ENCODE measurements at regions not wholly inside any gene's neighbourhood (a gene's known extent, or its start where the extent isn't known, plus 50 kb on each side); places are given as distances from the start of the nearest gene placed in this dataset.
"Not testable (repeated sequence)": the region's sequence is repeated elsewhere in the genome, so short reads cannot be mapped to it uniquely, and the experiment has no call there.

DNA sequence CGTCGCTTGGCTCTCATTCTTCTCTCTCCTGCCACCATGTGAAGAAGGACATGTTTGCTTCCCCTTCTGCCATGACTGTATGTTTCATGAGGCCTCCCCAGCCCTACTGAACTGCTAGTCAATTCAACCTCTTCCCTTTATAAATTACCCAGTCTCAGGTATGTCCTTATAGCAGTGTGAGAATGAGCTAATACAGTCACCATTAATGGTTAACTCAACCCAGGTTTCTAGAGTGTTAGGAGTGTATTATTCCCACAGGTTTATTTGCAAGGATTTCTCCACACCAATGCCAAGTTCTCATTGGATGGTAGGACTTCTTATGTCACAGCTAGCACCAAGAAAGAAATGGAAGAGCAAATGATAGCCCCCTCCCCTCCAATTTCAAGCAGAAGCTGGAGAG is 71.9 kb downstream of the DYNAP start:
- DNase-seq, result no peak

DNA sequence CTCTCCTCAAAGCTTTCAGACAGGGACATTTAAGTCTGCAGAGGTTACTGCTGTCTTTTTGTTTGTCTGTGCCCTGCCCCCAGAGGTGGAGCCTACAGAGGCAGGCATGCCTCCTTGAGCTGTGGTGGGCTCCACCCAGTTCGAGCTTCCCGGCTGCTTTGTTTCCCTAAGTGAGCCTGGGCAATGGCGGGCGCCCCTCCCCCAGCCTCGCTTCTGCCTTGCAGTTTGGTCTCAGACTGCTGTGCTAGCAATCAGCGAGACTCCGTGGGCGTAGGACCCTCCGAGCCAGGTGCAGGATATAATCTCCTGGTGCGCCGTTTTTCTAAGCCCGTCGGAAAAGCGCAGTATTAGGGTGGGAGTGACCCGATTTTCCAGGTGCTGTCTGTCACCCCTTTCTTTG is 78.7 kb downstream of the DYNAP start:
- DNase-seq, result not testable (repeated sequence)

DNA sequence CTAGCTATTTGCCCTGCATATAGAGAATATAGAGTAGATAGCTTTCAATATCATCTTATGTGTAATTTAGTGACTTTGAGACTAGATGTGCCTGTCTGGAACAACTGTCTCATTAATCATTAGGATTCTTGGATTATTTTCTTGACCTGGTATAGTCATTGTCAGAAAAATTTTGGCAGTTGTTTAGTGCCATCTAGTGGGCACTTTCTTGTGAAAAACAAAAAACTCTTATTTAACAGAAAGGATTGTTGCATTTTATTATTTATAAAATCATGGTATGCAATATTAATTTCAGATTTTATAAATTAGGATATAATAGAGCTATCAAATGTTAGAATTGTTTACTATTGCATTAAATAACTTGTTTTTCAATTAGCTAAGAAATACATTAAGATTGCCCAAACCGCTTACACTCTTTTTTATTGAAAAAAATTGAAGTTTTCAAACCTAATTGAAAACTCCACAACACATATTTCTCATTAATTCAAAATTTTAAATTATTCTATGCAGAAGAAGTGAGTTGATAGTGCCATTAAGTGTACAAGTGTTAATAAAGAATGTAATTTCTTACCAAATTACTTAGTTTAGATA is 80.3 kb downstream of the DYNAP start:
- DNase-seq, result peak; percentile 23

DNA sequence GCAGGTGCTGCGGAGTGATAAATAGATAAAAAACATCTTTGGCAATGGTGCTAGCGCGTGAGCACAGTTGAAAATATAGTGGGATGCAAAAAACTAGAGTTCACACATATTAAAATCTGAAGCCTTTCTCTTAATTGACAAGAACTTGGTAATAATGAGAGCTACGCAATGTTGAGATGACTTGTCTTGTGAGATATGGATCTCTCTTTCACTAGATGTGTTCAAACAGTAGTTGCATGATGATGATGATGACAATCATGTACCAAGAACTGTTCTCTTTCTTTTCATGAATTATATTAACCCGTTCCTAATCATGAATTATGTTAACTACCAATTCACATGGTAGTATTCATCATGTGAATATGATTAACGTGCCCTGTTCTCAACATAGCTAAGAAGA is 81.1 kb downstream of the DYNAP start:
- no peak for DNase-seq

DNA sequence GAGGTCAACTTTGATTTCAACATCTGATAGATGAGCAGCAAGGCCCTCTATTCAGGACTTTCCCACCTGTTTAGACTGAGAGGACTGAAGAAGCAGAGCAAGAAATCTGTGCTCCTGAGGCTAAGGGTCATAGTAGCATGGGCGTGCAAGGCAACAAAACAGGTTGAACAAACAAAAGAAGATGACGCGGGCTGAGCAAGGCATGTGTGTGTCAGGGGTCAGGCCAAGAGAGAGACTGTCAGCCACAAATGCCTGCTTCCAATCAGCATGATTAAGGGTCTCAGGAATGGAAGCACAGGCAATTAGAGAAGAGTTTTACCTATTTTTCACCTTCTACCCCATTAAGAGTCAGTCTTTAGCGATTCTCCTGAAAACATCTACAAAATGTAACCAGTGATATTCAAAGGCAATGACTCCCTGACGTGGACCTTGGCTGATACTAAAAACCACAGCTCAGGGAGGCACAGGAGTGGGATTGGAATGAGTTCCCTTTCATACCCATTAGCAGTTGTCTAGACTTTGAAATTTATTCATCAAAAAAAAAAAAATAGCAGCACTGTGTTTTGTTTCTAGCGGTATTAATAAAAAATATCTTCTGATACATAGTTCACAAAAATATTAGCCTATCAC is 81.9 kb downstream of the DYNAP start:
- no peak for DNase-seq

DNA sequence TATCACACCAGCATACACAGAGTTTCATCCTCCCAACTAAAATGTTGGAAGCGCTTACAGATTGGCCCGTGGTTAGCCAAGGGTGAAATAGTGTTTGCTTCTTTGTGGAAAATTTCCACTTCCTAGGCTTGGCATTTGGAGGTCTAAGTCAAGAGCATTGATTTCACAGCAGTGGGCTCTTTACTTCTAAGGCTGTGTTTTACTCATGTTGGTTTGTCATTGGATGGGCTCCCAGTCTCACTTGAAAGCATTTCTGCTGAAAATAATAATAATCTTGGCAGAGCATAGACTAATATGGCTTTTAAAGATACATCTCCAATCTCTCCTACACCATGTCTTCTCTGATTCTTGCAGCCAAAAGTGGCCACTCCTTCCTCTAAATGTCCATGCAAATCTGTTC is 82.9 kb downstream of the DYNAP start:
- DNase-seq, result no peak

DNA sequence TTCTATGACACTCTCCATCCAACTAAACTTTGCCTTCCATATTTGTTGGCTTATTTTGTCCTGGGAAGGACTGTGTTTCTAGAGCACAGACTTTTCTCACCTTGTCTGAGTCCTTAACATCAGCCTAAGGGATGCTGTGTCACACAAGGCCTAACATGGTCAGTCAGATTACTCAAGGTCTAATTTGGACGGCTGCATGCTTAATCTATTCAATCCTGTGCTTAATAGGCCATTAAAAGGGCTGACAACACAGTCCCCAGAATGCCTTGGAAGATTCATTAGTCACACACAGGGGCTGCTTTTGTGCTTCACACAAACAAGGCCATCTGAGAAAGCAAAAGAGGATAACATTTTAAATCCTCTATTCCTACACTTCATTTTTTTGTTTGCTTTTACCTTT is 84.0 kb downstream of the DYNAP start:
- DNase-seq, result no peak

DNA sequence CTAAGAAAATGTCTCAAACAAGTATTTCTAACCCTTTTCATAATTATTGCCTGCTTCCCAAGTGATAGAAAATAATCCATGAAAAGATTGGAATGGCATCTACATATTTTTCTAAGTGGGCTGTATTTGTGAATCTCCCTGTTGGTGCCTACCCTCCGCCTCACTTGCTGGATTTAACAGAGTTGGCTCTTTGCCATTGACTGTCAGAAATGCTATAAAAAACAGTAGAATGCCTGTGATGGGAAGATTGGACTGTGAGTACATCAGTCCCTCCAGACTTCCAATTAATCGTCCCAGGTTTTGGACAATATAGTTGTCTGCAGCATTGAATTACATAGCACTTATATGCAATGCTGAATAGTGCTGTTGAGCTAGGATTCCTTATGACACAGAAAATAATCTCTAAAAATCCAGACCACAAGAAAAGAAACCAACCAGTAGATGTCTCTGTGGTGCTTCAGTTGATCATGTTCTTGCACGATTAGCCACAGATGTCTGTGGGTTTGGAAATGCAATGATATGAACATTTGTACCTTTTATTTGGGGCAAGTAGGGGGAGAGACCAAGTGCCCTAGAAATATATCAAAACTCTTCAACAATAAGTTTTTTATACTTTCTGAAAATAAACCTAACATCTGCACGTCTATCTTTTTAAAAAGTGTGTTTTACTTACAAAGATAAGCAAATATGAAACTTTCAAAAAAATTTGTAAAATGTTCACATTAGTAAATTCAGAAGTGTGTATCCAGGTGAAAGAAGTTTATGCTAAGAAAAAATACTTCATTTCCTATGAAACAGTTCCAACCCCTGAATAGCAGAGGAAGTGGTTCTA is 88.5 kb downstream of the DYNAP start:
- DNase-seq, result no peak

DNA sequence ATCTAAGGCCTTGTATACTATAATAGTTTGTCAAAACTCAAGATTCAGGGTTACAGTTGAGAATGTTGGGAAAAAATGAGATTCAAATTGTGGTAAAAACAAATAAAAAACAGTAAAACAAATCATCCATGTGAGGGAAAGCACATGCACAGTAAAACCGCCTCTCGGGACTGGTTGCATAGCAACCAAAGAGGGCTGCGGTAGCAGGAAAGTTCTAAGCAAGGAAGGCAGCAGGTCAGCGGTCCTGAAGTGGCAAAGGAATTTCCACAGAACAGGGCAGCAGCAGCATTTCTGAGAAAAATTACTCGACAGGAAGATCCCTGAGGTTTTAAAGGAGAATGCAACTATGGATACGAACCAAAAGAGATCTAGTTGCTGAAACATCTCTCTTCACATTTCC is 93.7 kb downstream of the DYNAP start:
- DNase-seq, result no peak

DNA sequence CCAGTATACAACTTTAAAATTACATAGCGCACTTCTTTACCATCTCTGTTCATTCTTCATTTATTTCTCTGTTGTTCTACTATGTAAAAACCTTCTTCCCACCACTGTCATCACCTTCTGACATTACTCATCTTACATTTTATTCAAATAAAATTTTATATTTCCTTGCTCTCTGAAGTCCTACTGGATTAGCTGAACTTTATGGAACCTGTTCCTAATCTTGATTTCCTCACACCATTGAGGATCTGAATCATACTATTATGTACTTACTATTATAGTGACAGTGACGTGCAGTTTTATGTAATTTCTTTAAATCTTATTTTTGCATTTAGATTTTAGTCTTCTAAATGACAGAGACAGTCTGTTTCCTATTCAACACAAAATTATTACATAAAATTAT is 98.3 kb downstream of the DYNAP start:
- DNase-seq, result no peak

DNA sequence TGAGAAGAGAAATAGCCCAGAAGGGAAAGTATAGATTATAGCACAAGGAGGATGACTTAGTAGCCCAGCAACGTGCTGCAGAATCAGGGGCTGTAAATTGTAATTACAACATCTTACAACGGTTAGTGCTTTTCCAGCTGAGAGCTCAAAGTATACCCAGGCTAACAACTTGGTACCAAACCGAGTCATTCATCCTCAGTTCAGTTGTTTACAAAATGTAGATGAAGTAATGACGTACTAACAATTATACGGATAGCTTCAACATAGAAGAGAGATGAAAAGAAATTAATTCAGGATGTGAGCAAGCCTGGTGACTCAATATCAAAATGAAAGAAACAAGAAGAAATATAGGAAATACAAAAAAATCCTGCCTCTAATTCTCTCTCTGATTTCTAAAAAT is 99.2 kb downstream of the DYNAP start:
- no peak for DNase-seq

DNA sequence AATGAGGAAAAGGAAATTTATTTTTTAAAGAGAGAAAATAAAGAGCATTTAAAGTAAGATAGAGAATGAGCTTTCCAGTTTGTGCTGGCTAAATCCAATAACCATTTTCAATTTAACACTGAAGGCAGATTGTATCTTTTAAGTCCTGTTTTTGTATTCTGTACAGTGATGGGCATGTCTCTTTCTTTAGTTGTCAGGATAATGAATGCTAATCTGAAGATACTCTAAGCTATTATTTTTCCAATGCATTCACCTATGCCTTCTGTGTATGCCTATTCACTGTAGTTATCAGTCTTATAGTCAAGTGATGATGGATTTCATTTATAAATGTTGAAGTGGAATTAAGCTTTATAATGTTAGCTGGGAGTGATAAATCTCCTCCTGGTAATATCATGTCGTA is 101.4 kb downstream of the DYNAP start:
- no peak for DNase-seq

DNA sequence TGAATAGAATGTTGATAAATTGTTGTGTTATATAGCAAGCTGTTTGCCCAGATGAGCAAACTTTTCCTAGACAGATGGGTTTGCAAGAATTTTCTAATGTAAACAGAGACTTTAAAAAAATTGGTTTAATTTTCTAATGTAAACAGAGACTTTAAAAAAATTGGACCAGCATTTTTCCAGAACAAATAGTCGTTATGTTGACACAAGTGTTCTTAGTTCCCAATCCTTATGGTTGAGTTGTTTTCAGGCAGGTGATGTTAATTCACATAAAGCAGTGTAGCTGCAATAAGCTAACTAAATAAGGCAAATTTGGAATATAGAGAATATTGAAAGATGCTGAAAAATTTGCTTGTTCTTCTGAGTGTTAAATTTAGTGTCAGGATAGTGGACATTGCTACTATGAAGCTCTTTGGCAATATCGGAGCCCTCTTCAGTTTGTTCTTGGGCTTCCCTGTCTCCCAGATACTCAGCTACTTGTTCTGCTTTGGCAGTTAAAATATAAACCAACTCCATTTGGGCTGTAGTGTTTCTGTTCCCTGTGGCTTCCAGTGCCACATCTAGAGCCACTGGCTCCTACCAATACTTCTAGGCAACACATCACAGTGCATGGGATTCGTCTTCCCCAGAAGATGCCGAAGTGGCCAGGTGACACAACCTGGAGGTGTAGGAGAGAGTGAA is 105.7 kb downstream of the DYNAP start:
- DNase-seq, result no peak

DNA sequence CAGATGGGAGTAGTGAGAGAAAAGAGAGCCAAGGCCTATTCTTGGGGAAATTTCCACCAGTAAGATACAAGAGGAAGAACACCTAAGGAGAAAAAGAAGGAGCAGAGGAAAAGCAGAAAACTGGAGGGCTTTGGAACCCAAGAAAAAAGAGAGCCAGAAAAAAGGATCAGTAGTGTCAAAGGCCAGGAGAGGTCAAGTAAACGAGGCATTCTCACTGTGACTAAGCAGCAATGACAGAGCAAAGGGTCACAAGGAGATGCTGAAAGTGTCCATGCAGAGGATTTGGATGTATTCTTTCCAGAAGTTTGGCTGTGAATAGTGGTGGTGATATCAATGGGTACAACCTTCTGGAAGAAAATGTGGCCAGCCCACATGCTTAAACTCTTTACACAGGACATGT is 109.5 kb downstream of the DYNAP start:
- DNase-seq, result no peak

DNA sequence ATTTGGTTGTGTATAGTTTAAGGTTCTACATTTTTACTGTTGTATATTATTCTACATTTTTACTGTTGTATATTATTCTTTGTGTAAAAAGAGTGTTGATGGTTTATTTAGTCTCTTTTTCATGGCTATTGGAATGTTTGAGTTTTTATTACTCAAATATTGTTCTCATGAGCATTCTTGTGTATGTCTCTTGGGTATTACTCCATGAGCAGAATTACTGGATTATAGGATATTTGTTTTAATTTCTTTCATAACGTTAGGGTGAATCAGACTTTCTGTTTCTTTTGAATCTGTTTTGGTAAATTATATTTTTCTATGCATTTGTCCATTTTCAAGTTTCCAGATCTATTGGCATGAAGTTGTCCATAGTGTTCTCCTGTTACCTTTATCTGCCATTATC is 111.6 kb downstream of the DYNAP start:
- no peak for DNase-seq

DNA sequence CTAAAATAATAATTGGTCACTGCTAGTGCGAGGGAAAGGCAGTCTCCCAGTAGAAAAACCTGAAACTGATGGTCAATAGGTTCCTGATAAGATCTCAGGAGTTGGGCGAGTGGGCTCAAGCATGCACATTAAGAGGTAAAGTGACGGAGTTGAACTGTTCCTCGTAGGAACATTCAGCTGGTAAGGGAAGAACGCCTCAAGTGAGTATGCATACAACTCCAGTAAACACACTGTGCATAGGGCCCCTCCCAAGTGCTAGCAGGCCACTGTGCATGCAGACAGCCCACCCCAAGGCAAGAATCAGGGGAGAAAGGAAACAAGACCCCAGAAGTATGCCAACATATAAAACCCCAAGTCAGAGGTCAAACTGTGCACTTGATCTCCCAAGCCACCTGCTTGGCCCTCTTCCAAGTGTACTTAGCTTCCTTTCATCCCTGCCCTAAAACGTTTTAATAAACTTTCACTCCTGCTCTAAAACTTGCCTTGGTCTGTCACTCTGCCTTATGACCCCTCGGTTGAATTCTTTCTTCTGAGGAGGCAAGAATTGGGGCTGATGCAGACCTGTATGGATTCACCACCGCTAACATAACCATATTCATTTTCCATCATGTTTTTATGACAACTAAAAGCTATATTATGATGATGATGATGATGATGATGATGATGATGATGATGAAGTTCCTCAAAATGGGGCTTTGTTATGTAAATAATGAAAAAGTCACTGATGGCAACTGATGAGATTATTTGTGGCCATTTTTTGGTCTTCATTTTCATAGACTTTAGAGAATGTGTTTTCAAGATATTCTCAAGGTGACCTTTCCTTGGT is 118.0 kb upstream of the RAB27B start:
- DNase-seq, result no peak

DNA sequence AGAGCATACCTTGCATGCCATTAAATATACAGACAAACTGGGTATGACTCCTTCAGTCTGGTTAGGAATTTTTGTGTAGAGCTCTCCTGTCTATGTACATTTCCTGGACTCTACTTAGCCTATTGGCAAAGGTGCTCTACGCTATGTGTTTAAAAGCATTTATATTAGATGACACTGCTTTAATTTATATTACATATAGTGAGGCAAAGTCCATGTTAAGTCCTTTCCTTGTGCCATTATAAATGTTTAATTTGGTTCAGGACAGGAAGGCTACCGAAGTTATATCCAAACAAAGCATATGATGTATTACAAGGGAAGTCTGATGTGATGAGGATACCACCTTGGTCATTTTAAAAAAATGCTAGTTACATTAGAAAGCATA is 117.4 kb upstream of the RAB27B start:
- no peak for DNase-seq

DNA sequence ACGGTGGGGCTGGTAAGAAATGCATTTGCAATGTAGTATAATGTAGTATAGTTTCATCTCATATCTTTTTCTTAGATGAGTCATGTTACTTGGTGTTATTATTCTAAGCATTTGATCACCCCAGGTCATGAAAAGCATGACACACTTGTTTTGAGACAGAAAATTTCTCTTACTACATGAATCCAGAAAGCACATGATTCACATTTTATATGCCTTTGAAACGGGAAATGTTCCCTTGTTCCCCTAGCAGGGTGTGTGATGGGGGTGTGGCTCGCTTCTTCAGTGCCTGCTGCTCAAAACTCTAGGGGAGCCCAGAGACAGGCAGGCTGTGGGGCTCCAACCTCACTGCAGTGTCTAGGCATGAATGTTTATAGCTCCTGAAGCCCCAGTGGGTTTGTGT is 116.0 kb upstream of the RAB27B start:
- no peak for DNase-seq

DNA sequence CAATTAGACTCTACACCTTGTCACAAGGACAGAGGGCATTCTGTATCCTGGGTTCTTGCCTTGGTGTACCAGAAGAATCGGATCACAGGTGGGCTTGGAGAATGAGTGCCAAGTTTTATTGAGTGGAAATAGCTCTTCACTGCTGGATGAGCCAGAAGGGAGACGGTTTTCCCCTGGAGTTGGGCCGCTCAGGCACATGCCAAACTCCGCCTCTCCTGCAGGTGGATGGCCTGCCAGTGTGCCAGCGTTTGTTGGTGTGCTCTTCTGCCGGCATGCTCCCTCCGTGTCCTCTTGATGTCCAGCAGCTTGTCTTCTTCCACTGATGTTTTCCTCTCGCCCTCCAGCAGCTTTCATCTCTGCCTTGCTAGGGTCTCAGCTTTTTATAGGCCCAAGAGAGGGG is 115.5 kb upstream of the RAB27B start:
- DNase-seq, result no peak

DNA sequence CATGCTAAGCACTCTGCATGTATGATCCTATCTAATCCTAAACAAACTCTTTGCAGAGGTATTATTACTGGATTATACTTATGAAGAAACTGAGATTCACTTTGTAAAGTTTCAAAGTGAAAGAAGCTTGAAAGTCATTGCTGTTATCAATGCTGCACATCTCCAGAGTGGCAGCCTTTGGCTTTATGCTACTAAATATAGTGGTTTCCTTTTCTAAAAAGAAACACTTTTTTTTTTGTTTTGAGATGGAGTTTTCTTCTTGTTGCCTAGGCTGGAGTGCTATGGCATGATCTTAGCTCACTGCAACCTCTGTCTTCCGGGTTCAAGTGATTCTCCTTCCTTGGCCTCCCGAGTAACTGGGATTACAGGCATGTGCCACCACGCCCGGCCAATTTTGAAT is 114.9 kb upstream of the RAB27B start:
- no peak for DNase-seq

DNA sequence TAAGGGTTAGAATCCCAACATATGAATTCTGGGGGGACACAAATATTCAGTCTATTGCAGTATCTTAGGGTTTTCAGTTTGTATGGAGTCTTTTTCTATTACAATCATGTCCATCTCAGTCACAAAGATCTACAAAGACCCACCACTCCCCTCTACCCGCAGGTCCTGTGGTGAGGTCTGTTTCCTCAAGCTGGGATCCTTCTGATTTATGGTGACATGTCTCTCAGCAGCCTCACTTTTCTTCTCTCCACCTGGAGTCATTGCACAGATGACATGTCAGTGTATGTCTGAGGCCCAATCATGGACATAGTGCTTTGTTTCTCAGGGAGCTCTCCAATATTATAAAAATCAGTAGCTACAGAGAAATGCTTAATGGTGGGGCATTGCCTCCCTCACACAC is 113.4 kb upstream of the RAB27B start:
- DNase-seq, result no peak

DNA sequence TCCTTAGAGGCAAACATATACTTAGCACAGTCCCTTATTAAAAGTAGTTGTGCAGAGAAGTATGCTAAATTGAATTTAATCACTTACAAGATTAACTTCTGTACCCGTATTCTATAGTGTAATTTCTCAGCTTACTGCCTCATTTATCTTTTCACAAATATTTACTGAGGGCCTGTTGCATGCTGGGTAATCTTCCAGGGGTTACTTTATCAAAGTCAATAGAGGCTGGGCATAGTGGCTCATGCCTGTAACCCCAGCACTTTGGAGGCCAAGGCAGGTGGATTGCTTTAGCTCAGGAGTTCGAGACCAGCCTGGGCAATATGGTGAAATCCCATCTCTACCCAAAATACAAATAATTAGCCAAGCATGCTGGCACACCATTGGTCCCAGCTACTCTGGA is 111.7 kb upstream of the RAB27B start:
- DNase-seq, result no peak
